Amniotic stem cell (primary cell): ENCODE measurements at regions not wholly inside any gene's neighbourhood (a gene's known extent, or its start where the extent isn't known, plus 50 kb on each side); places are given as distances from the start of the nearest gene placed in this dataset.
"Not testable (repeated sequence)": the region's sequence is repeated elsewhere in the genome, so short reads cannot be mapped to it uniquely, and the experiment has no call there.

ENCODE experiments used
- DNase-seq: peaks from one replicate; lab custom pipeline; 2025; lab: John Stamatoyannopoulos, UW

- not testable (repeated sequence) for DNase-seq
These were observed 206.9 kb upstream of the CBLB start for GRCh38 chr3:106075731-106076130.

GRCh38 chr3:106078635-106079034, 209.8 kb upstream of the CBLB start:
- no peak for DNase-seq

GRCh38 chr3:106082616-106083015, 213.8 kb upstream of the CBLB start:
- no peak for DNase-seq

- no peak for DNase-seq
These were observed 214.4 kb upstream of the CBLB start for GRCh38 chr3:106083207-106083606.

GRCh38 chr3:106083854-106084253, 215.0 kb upstream of the CBLB start:
- DNase-seq, result no peak

- DNase-seq, result no peak
These were observed 217.2 kb upstream of the CBLB start for GRCh38 chr3:106086038-106086437.

- no peak for DNase-seq
These were observed 217.8 kb upstream of the CBLB start for GRCh38 chr3:106086636-106087035.

- no peak for DNase-seq
These were observed 219.5 kb upstream of the CBLB start for GRCh38 chr3:106088304-106088703.

GRCh38 chr3:106088899-106089298, 220.1 kb upstream of the CBLB start:
- no peak for DNase-seq

GRCh38 chr3:106089806-106090205, 221.0 kb upstream of the CBLB start:
- no peak for DNase-seq

- DNase-seq, result no peak
These were observed 224.0 kb upstream of the CBLB start for GRCh38 chr3:106092792-106093191.

- DNase-seq, result no peak
These were observed 224.8 kb upstream of the CBLB start for GRCh38 chr3:106093616-106094015.

GRCh38 chr3:106097817-106098435, 229.1 kb upstream of the CBLB start:
- no peak for DNase-seq

- no peak for DNase-seq
These were observed 234.6 kb upstream of the CBLB start for GRCh38 chr3:106103383-106103782.

GRCh38 chr3:106104078-106104477, 235.3 kb upstream of the CBLB start:
- no peak for DNase-seq

- no peak for DNase-seq
These were observed 240.1 kb upstream of the CBLB start for GRCh38 chr3:106108925-106109324.

- not testable (repeated sequence) for DNase-seq
These were observed 243.7 kb upstream of the CBLB start for GRCh38 chr3:106112561-106112960.

GRCh38 chr3:106113747-106114146, 244.9 kb upstream of the CBLB start:
- no peak for DNase-seq

- DNase-seq, result no peak
These were observed 245.4 kb upstream of the CBLB start for GRCh38 chr3:106114220-106114619.

- DNase-seq, result no peak
These were observed 246.0 kb upstream of the CBLB start for GRCh38 chr3:106114848-106115247.

- DNase-seq, result no peak
These were observed 246.7 kb upstream of the CBLB start for GRCh38 chr3:106115557-106115956.

- DNase-seq, result no peak
These were observed 248.1 kb upstream of the CBLB start for GRCh38 chr3:106116733-106117489.

GRCh38 chr3:106117490-106117858, 248.7 kb upstream of the CBLB start:
- no peak for DNase-seq

- DNase-seq, result no peak
These were observed 250.8 kb upstream of the CBLB start for GRCh38 chr3:106119614-106120082.
